ENCODE measurements at regions not wholly inside any gene's neighbourhood (a gene's known extent, or its start where the extent isn't known, plus 50 kb on each side); places are given as distances from the start of the nearest gene placed in this dataset.

DNA sequence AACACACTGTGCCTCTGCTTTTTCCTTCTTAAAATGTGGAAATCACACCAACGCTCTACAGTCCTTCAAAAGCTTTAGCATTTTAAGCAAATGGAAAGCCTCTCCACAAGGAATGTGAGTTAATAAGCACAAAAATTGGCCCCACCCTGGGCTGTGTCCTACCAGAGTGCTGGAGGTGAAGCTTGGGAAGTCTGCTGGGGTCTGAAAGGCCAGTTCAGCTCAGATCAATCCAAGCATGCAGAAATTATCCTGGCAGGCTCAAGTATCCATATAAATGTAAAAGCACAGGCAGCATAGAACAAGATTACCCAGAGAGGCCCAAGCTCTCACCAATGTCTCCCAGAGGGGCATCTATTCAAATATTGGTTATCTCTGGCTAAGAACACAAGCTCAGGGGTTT lies 98.5 kb downstream of the ESM1 start:
- TF ChIP-seq, protein P1, sequence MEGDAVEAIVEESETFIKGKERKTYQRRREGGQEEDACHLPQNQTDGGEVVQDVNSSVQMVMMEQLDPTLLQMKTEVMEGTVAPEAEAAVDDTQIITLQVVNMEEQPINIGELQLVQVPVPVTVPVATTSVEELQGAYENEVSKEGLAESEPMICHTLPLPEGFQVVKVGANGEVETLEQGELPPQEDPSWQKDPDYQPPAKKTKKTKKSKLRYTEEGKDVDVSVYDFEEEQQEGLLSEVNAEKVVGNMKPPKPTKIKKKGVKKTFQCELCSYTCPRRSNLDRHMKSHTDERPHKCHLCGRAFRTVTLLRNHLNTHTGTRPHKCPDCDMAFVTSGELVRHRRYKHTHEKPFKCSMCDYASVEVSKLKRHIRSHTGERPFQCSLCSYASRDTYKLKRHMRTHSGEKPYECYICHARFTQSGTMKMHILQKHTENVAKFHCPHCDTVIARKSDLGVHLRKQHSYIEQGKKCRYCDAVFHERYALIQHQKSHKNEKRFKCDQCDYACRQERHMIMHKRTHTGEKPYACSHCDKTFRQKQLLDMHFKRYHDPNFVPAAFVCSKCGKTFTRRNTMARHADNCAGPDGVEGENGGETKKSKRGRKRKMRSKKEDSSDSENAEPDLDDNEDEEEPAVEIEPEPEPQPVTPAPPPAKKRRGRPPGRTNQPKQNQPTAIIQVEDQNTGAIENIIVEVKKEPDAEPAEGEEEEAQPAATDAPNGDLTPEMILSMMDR (IDR thresholded peaks at IDR 0.05): no peak
- TF ChIP-seq POLR2A (IDR thresholded peaks at IDR 0.05) (no peak), POLR2AphosphoS5 (IDR thresholded peaks at IDR 0.05) (no peak)
